Keratinocyte (primary cell): ENCODE measurements at regions not wholly inside any gene's neighbourhood (a gene's known extent, or its start where the extent isn't known, plus 50 kb on each side); places are given as distances from the start of the nearest gene placed in this dataset.
"Not testable (repeated sequence)": the region's sequence is repeated elsewhere in the genome, so short reads cannot be mapped to it uniquely, and the experiment has no call there.

Experiments used
- EZH2 ChIP-seq: IDR thresholded peaks from one replicate; pipeline ENCODE4 v1.6.1; 2012; ENCODE audit warnings: inconsistent platforms, mild to moderate bottlenecking, low read length, moderate library complexity
- TF ChIP-seq, protein P1 (sequence below), 3 experiments: IDR thresholded peaks in 1 of 3; conservative IDR thresholded peaks in 1 of 3; optimal IDR thresholded peaks in 1 of 3; 2 replicates in 2 of 3; 3 replicates in 1 of 3; pipeline versions ENCODE3 to v1.5.1; 2011; ENCODE audit warnings: low read length in 3 of 3, mild to moderate bottlenecking in 3 of 3, moderate library complexity in 2 of 3, control low read depth in 1 of 3, inconsistent platforms in 1 of 3; ENCODE audit not compliant: insufficient read depth in 2 of 3; ENCODE audit errors: extremely low read depth in 1 of 3

DNA sequence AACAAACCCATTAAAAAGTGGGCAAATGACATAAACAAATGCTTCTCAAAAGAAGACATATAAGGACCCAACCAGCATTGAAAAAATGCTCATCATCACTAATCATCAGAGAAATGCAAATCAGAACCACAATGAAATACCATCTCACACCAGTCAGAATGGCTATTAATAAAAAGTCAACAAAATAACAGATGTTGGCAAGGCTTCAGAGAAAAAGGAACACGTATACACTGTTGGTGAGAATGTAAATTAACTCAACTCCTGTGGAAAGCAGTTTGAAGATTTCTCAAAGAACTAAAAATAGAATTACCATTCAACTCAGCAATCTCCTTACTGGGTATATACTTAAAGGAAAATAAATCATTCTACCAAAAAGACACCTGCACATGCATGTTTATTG is 283.6 kb downstream of the PAPSS1 start:
- TF ChIP-seq, protein P1, sequence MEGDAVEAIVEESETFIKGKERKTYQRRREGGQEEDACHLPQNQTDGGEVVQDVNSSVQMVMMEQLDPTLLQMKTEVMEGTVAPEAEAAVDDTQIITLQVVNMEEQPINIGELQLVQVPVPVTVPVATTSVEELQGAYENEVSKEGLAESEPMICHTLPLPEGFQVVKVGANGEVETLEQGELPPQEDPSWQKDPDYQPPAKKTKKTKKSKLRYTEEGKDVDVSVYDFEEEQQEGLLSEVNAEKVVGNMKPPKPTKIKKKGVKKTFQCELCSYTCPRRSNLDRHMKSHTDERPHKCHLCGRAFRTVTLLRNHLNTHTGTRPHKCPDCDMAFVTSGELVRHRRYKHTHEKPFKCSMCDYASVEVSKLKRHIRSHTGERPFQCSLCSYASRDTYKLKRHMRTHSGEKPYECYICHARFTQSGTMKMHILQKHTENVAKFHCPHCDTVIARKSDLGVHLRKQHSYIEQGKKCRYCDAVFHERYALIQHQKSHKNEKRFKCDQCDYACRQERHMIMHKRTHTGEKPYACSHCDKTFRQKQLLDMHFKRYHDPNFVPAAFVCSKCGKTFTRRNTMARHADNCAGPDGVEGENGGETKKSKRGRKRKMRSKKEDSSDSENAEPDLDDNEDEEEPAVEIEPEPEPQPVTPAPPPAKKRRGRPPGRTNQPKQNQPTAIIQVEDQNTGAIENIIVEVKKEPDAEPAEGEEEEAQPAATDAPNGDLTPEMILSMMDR (optimal IDR thresholded peaks at IDR 0.05 in 1 of 3, IDR thresholded peaks at IDR 0.05 in 1 of 3, conservative IDR thresholded peaks at IDR 0.05 in 1 of 3; ENCODE audit: extremely low read depth in 1 of 3, insufficient read depth in 2 of 3, low read length in 3 of 3), result not testable (repeated sequence)
- not testable (repeated sequence) for TF ChIP-seq EZH2
